ENCODE measurements at regions not wholly inside any gene's neighbourhood (a gene's known extent, or its start where the extent isn't known, plus 50 kb on each side); places are given as distances from the start of the nearest gene placed in this dataset.

GRCh38 chr15:61777689-61778088 lies 282.6 kb downstream of the VPS13C start:
- no TSS peak for BruUV-seq (replicated peaks)
- no peaks in the 10 kb centered on the region for H3K36me3 ChIP-seq (ENCODE audit: control insufficient read depth, insufficient read depth, low read length)
- intact Hi-C loops (cut with micrococcal nuclease; ENCODE audit: unreplicated experiment): no loop called here
- H3K27me3 ChIP-seq (replicated peaks; ENCODE audit: control insufficient read depth, insufficient read depth, low read length): no peaks in the 10 kb centered on the region; the same call in 1 of the 2 replicates
- no peak overlapping the region for H3K4me3 ChIP-seq (ENCODE audit: low read depth, low read length)
- ChIA-PET CTCF (no interaction called here), POLR2A (no interaction called here)
- H3K4me3 Mint-ChIP-seq (ENCODE audit: unreplicated experiment): no peak overlapping the region
- no peaks in the 10 kb centered on the region for H3K4me1 Mint-ChIP-seq (ENCODE audit: low read depth, unreplicated experiment)
- no peak for DNase-seq
- no peak overlapping the region for H3K27ac Mint-ChIP-seq (ENCODE audit: unreplicated experiment)
- no peaks in the 10 kb centered on the region for H3K9me3 ChIP-seq
- TF ChIP-seq CTCF (IDR thresholded peaks at IDR 0.05; ENCODE audit: insufficient read depth in 1 of 2, low read depth in 1 of 2, low read length in 1 of 2, severe bottlenecking in 1 of 2, unreplicated experiment in 1 of 2): no peak
- H3K36me3 Mint-ChIP-seq (ENCODE audit: insufficient read depth, unreplicated experiment): no peaks in the 10 kb centered on the region
- H3K27me3 Mint-ChIP-seq (ENCODE audit: insufficient read depth, unreplicated experiment): peaks cover 24% of the 10 kb centered on the region
- H3K4me1 ChIP-seq: no peaks in the 10 kb centered on the region
- H3K9me3 Mint-ChIP-seq (ENCODE audit: unreplicated experiment): no peaks in the 10 kb centered on the region

- H3K9me3 Mint-ChIP-seq (ENCODE audit: unreplicated experiment): no peaks in the 10 kb centered on the region
- POLR2A ChIA-PET: no interaction called here
These were observed 290.7 kb downstream of the VPS13C start for GRCh38 chr15:61769557-61769956.

GRCh38 chr15:61768131-61768530 lies 292.1 kb downstream of the VPS13C start:
- Mint-ChIP-seq H3K36me3 (ENCODE audit: insufficient read depth, unreplicated experiment) (no peaks in the 10 kb centered on the region), H3K9me3 (ENCODE audit: unreplicated experiment) (no peaks in the 10 kb centered on the region), H3K4me3 (ENCODE audit: unreplicated experiment) (no peak overlapping the region), H3K27ac (ENCODE audit: unreplicated experiment) (no peak overlapping the region), H3K27me3 (ENCODE audit: insufficient read depth, unreplicated experiment) (peaks cover 4% of the 10 kb centered on the region), H3K4me1 (ENCODE audit: low read depth, unreplicated experiment) (no peaks in the 10 kb centered on the region)
- Histone ChIP-seq H3K36me3 (ENCODE audit: control insufficient read depth, insufficient read depth, low read length) (no peaks in the 10 kb centered on the region), H3K27me3 (replicated peaks; ENCODE audit: control insufficient read depth, insufficient read depth, low read length) (no peaks in the 10 kb centered on the region; the same call in 1 of the 2 replicates), H3K9me3 (no peaks in the 10 kb centered on the region), H3K4me1 (no peaks in the 10 kb centered on the region), H3K4me3 (ENCODE audit: low read depth, low read length) (no peak overlapping the region)
- ChIA-PET CTCF (no interaction called here), POLR2A (no interaction called here)
- intact Hi-C loops (cut with micrococcal nuclease; ENCODE audit: unreplicated experiment): no loop called here
- BruUV-seq (replicated peaks): no TSS peak
- DNase-seq: no peak
- TF ChIP-seq CTCF (IDR thresholded peaks at IDR 0.05; ENCODE audit: insufficient read depth in 1 of 2, low read depth in 1 of 2, low read length in 1 of 2, severe bottlenecking in 1 of 2, unreplicated experiment in 1 of 2): no peak

More at GRCh38 chr15:61769557-61769956, 290.7 kb downstream of the VPS13C start:
- no peak for DNase-seq
- H3K36me3 ChIP-seq (ENCODE audit: control insufficient read depth, insufficient read depth, low read length): no peaks in the 10 kb centered on the region
- H3K27me3 Mint-ChIP-seq (ENCODE audit: insufficient read depth, unreplicated experiment): peaks cover 2% of the 10 kb centered on the region
- no peaks in the 10 kb centered on the region for H3K36me3 Mint-ChIP-seq (ENCODE audit: insufficient read depth, unreplicated experiment)
- CTCF ChIA-PET: no interaction called here
- no peak overlapping the region for H3K27ac Mint-ChIP-seq (ENCODE audit: unreplicated experiment)
- no peaks in the 10 kb centered on the region; the same call in 1 of the 2 replicates for H3K27me3 ChIP-seq (replicated peaks; ENCODE audit: control insufficient read depth, insufficient read depth, low read length)
- intact Hi-C loops (cut with micrococcal nuclease; ENCODE audit: unreplicated experiment): no loop called here
- H3K4me1 Mint-ChIP-seq (ENCODE audit: low read depth, unreplicated experiment): no peaks in the 10 kb centered on the region
- no peaks in the 10 kb centered on the region for H3K9me3 ChIP-seq
- no peak overlapping the region for H3K4me3 ChIP-seq (ENCODE audit: low read depth, low read length)
- H3K4me3 Mint-ChIP-seq (ENCODE audit: unreplicated experiment): no peak overlapping the region
- BruUV-seq (replicated peaks): no TSS peak
- no peaks in the 10 kb centered on the region for H3K4me1 ChIP-seq
- TF ChIP-seq CTCF (IDR thresholded peaks at IDR 0.05; ENCODE audit: insufficient read depth in 1 of 2, low read depth in 1 of 2, low read length in 1 of 2, severe bottlenecking in 1 of 2, unreplicated experiment in 1 of 2): no peak

Measured in Caco-2 (cell line).